BLaER1 treated with 17β-estradiol and CSF1 and Interleukin-3, amounts not matched to agents 10 nM and 100 nM (cell line): ENCODE measurements at regions not wholly inside any gene's neighbourhood (a gene's known extent, or its start where the extent isn't known, plus 50 kb on each side); places are given as distances from the start of the nearest gene placed in this dataset.

Experiments
- H3K27ac ChIP-seq, 11 experiments: shearing (Covaris generic); formaldehyde crosslinking; 2 replicates each; pipeline ENCODE4 v1.8.1; 2022
- H3K27me3 ChIP-seq, 11 experiments: shearing (Covaris generic); formaldehyde crosslinking; 2 replicates each; pipeline ENCODE4 v1.8.1; 2022
- H3K36me3 ChIP-seq, 11 experiments: shearing (Covaris generic); formaldehyde crosslinking; 2 replicates each; pipeline ENCODE4 v1.8.1; 2022
- H3K4me1 ChIP-seq, 10 experiments: shearing (Covaris generic); formaldehyde crosslinking; 2 replicates each; pipeline ENCODE4 v1.8.1; 2022
- H3K4me2 ChIP-seq, 11 experiments: shearing (Covaris generic); formaldehyde crosslinking; 2 replicates each; pipeline ENCODE4 v1.8.1; 2022
- H3K4me3 ChIP-seq, 10 experiments: shearing (Covaris generic); formaldehyde crosslinking; 2 replicates each; pipeline ENCODE4 v1.8.1; 2022
- H3K9ac ChIP-seq, 11 experiments: shearing (Covaris generic); formaldehyde crosslinking; 2 replicates each; pipeline ENCODE4 v1.8.1; 2022
- H3K9me3 ChIP-seq, 11 experiments: shearing (Covaris generic); formaldehyde crosslinking; replicated peaks in 1 of 11; 2 replicates each; pipeline ENCODE4 v1.8.1; 2022
- H4K20me1 ChIP-seq, 11 experiments: shearing (Covaris generic); formaldehyde crosslinking; 2 replicates each; pipeline ENCODE4 v1.8.1; 2022
- Cebpa-rat ChIP-seq, 11 experiments: shearing (Covaris generic); IDR thresholded peaks; 2 replicates each; pipeline ENCODE4 v1.8.1; 2022

- Histone ChIP-seq H3K9ac (no peak overlapping the region), H3K27ac (no peak overlapping the region), H4K20me1 (peaks cover 0 to 24% (median 0%) of the 10 kb centered on the region in 11 experiments; a peak in 5 of 22 replicates), H3K4me3 (no peak overlapping the region), H3K36me3 (no peaks in the 10 kb centered on the region), H3K9me3 (no peaks in the 10 kb centered on the region), H3K4me1 (peaks cover 0 to 7% (median 0%) of the 10 kb centered on the region in 10 experiments; a peak in 2 of 20 replicates), H3K27me3 (no peaks in the 10 kb centered on the region), H3K4me2 (0 out of 22 replicates have a peak overlapping the region, but pooled peaks of 1 of the 11 experiments have one; percentile 7)
- no peak for TF ChIP-seq Cebpa-rat (IDR thresholded peaks at IDR 0.05)
Measured at GRCh38 chr18:34543356-34543755, 166.7 kb upstream of the DTNA start.

- Histone ChIP-seq H3K4me2 (0 out of 22 replicates have a peak overlapping the region, but pooled peaks of 1 of the 11 experiments have one; percentile 7), H3K9ac (no peak overlapping the region), H3K9me3 (no peaks in the 10 kb centered on the region), H3K36me3 (no peaks in the 10 kb centered on the region), H3K4me1 (peaks cover 0 to 7% (median 0%) of the 10 kb centered on the region in 10 experiments; a peak in 2 of 20 replicates), H3K27me3 (no peaks in the 10 kb centered on the region), H3K27ac (no peak overlapping the region), H4K20me1 (peaks cover 0 to 24% (median 0%) of the 10 kb centered on the region in 11 experiments; a peak in 6 of 22 replicates), H3K4me3 (no peak overlapping the region)
- no peak for TF ChIP-seq Cebpa-rat (IDR thresholded peaks at IDR 0.05)
Measured at GRCh38 chr18:34543945-34544344, 166.2 kb upstream of the DTNA start.

- Histone ChIP-seq H3K36me3 (no peaks in the 10 kb centered on the region), H3K27me3 (no peaks in the 10 kb centered on the region), H3K4me3 (no peak overlapping the region), H3K4me1 (peaks cover 0 to 7% (median 0%) of the 10 kb centered on the region in 10 experiments; a peak in 2 of 20 replicates), H4K20me1 (peaks cover 0 to 24% (median 0%) of the 10 kb centered on the region in 11 experiments; a peak in 6 of 22 replicates), H3K9me3 (no peaks in the 10 kb centered on the region), H3K4me2 (no peak overlapping the region), H3K9ac (no peak overlapping the region), H3K27ac (no peak overlapping the region)
- no peak for TF ChIP-seq Cebpa-rat (IDR thresholded peaks at IDR 0.05)
Measured at GRCh38 chr18:34544930-34545329, 165.2 kb upstream of the DTNA start.

- TF ChIP-seq Cebpa-rat (IDR thresholded peaks at IDR 0.05) = no peak
- H3K27me3 ChIP-seq = no peaks in the 10 kb centered on the region
- H3K4me3 ChIP-seq = no peak overlapping the region
- H3K9ac ChIP-seq = no peak overlapping the region
- H4K20me1 ChIP-seq = peaks cover 0 to 11% (median 0%) of the 10 kb centered on the region in 11 experiments; a peak in 5 of 22 replicates
- no peak overlapping the region for H3K4me2 ChIP-seq
- no peaks in the 10 kb centered on the region for H3K9me3 ChIP-seq
- H3K27ac ChIP-seq = no peak overlapping the region
- no peaks in the 10 kb centered on the region for H3K36me3 ChIP-seq
- peaks cover 0 to 7% (median 0%) of the 10 kb centered on the region in 10 experiments; a peak in 2 of 20 replicates for H3K4me1 ChIP-seq
Measured at GRCh38 chr18:34548120-34548972, 161.8 kb upstream of the DTNA start.

- Histone ChIP-seq H3K9ac (no peak overlapping the region), H3K9me3 (no peaks in the 10 kb centered on the region), H3K27me3 (no peaks in the 10 kb centered on the region), H3K4me1 (peaks cover 0 to 4% (median 0%) of the 10 kb centered on the region in 10 experiments; a peak in 2 of 20 replicates), H3K4me2 (no peak overlapping the region), H3K4me3 (no peak overlapping the region), H4K20me1 (peaks cover 0 to 11% (median 0%) of the 10 kb centered on the region in 11 experiments; a peak in 5 of 22 replicates), H3K36me3 (no peaks in the 10 kb centered on the region), H3K27ac (no peak overlapping the region)
- no peak for TF ChIP-seq Cebpa-rat (IDR thresholded peaks at IDR 0.05)
Measured at GRCh38 chr18:34548973-34549294, 161.2 kb upstream of the DTNA start.

GRCh38 chr18:34549367-34549766 lies 160.7 kb upstream of the DTNA start:
- TF ChIP-seq Cebpa-rat (IDR thresholded peaks at IDR 0.05) = no peak
- no peaks in the 10 kb centered on the region for H3K36me3 ChIP-seq
- H3K9me3 ChIP-seq = no peaks in the 10 kb centered on the region
- H3K9ac ChIP-seq = no peak overlapping the region
- no peak overlapping the region for H3K4me2 ChIP-seq
- H4K20me1 ChIP-seq = peaks cover 0 to 10% (median 0%) of the 10 kb centered on the region in 11 experiments; a peak in 5 of 22 replicates
- no peaks in the 10 kb centered on the region for H3K27me3 ChIP-seq
- no peak overlapping the region for H3K27ac ChIP-seq
- no peak overlapping the region for H3K4me3 ChIP-seq
- H3K4me1 ChIP-seq = no peaks in the 10 kb centered on the region

- no peak overlapping the region for H3K9ac ChIP-seq
- H3K36me3 ChIP-seq = no peaks in the 10 kb centered on the region
- H3K4me3 ChIP-seq = no peak overlapping the region
- no peak overlapping the region for H3K27ac ChIP-seq
- TF ChIP-seq Cebpa-rat (IDR thresholded peaks at IDR 0.05) = no peak
- H3K9me3 ChIP-seq = no peaks in the 10 kb centered on the region
- H3K27me3 ChIP-seq = no peaks in the 10 kb centered on the region
- H3K4me2 ChIP-seq = no peak overlapping the region
- peaks cover 0 to 6% (median 0%) of the 10 kb centered on the region in 11 experiments; a peak in 5 of 22 replicates for H4K20me1 ChIP-seq
- no peaks in the 10 kb centered on the region for H3K4me1 ChIP-seq
Measured at GRCh38 chr18:34550156-34550555, 159.9 kb upstream of the DTNA start.

- peaks cover 0 to 6% (median 0%) of the 10 kb centered on the region in 11 experiments; a peak in 2 of 22 replicates for H4K20me1 ChIP-seq
- H3K27ac ChIP-seq = no peak overlapping the region
- no peaks in the 10 kb centered on the region for H3K36me3 ChIP-seq
- no peaks in the 10 kb centered on the region for H3K9me3 ChIP-seq
- no peak overlapping the region for H3K4me3 ChIP-seq
- no peaks in the 10 kb centered on the region for H3K27me3 ChIP-seq
- H3K4me2 ChIP-seq = no peak overlapping the region
- H3K4me1 ChIP-seq = no peaks in the 10 kb centered on the region
- no peak for TF ChIP-seq Cebpa-rat (IDR thresholded peaks at IDR 0.05)
- H3K9ac ChIP-seq = no peak overlapping the region
Measured at GRCh38 chr18:34550902-34551301, 159.2 kb upstream of the DTNA start.

- Histone ChIP-seq H3K9me3 (no peaks in the 10 kb centered on the region), H3K4me3 (no peak overlapping the region), H3K4me1 (no peaks in the 10 kb centered on the region), H3K4me2 (no peak overlapping the region), H3K36me3 (no peaks in the 10 kb centered on the region), H3K27me3 (no peaks in the 10 kb centered on the region), H3K9ac (no peak overlapping the region), H3K27ac (no peak overlapping the region), H4K20me1 (peaks cover 0 to 6% (median 0%) of the 10 kb centered on the region in 11 experiments; a peak in 1 of 22 replicates)
- no peak for TF ChIP-seq Cebpa-rat (IDR thresholded peaks at IDR 0.05)
Measured at GRCh38 chr18:34551824-34552223, 158.3 kb upstream of the DTNA start.
